GM21528 (cell line): ENCODE measurements at regions not wholly inside any gene's neighbourhood (a gene's known extent, or its start where the extent isn't known, plus 50 kb on each side); places are given as distances from the start of the nearest gene placed in this dataset.

Experiments
- ATAC-seq: cut with Tn5 transposase; IDR thresholded peaks from one replicate; pipeline ENCODE4 v1.9.1; 2021; ENCODE audit warnings: mild to moderate bottlenecking, moderate library complexity; ENCODE audit not compliant: unreplicated experiment, low FRiP score

GRCh38 chr2:128867936-128868636 lies 549.4 kb upstream of the HS6ST1 start:
- no peak for ATAC-seq

GRCh38 chr2:128868686-128869551 lies 550.3 kb upstream of the HS6ST1 start:
- no peak for ATAC-seq

GRCh38 chr2:128874608-128875007 lies 555.9 kb upstream of the HS6ST1 start:
- ATAC-seq, result no peak

DNA sequence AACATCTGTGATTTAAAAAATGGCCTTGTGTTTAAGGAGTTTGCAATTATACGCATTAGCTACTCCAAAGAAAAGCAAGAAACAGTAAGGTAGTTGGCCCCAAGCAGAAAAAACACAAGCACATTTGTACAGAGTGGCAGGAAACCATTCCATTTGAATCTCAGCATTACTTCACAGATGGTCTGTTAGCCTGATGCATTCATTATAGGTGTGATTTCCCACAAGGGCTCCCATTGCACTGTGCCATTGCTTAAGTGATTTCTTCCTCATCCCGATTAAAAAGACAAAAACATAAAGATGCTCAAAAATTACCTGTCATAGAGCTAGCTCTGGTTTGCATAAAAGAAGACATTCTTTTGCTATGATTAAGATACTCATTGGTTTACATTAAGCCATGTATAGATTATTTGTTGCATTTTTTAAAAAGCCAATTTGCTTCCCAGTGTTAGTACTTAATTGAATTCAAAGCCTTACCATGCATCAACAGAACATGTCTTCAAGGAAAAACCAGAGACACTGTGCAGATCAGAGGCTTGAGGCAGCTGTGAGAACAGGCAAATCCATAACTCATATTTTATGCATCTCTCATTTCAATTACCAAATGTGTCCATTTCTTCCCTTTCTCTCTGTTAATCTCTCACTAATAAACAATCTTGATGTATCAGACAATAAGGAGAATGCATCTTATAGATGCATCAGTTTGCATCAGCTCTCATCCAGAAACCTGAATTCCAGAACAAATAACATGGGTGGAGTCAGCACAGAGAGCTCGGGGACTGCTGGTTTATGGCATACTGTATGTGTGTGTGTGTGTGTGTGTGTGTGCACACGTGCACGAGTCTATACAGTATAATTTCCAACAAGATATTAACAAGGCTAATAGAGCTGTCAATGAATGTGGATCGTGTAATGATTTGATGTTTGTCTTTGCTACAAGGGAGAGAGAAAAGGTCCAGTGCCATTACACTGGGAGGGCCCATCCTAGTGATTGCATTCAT lies 558.6 kb upstream of the HS6ST1 start:
- no peak for ATAC-seq

DNA sequence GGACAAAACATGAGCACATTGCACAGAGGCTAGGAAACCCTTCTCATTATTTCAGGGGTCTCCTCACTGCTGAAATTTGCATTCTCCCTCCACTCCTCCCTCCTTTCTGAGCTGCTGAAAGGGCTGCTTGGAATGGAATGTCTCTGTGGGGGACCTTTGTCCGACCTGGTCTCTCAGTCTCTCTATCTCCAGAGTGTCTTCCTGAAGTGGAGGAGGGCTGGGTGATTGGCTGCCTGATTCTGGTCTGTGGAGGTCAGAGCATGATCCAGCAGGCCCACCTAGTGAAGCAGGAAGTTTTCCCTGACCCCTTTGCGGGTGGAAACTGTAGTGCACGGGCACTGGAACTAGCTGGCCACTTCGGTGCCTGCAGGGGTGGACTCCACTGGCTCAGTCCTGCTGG lies 560.5 kb upstream of the HS6ST1 start:
- ATAC-seq, result no peak

GRCh38 chr2:128894896-128895295 lies 576.2 kb upstream of the HS6ST1 start:
- no peak for ATAC-seq

GRCh38 chr2:128901572-128902391 lies 583.1 kb upstream of the HS6ST1 start:
- ATAC-seq, result no peak

DNA sequence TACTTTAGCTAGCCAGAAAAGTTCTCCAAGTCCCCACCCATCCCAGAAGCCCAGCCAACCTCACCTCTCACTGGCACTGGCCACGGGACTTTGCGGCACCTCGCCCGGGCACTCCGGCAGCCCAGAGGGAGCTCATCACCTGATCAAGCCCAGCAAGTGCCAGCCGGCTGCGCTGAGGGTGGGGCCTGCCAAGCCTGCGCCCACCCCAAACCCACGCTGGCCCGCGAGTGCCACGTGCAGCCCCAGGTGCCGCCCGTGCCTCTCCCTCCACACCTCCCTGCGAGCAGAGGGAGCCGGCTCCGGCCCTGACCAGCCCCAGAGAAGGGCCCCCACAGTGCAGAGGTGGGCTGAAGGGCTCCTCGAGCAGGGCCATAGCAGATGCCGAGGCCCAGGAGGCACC lies 585.0 kb upstream of the HS6ST1 start:
- ATAC-seq, result no peak

- ATAC-seq, result no peak
Observed at GRCh38 chr2:128911276-128911675, 592.6 kb upstream of the HS6ST1 start.

DNA sequence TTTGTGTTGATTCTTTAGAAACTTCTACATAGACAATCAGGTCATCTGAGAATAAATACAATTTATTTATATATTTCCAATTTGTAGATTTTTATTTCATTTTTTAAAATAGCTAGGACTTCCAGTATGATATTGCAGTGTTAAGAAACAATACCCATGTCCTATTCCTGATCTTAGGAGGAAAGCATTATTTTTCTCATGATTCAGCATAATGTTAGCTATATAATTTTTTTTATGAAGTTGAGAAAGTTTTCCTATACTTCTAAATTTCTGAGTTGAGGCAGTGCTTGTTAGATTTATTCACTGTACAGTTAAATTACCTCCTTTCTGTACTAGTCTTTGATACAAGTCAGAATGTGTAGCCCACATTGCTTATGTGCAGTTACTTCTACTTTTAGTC lies 595.7 kb upstream of the HS6ST1 start:
- no peak for ATAC-seq

- ATAC-seq, result no peak
Observed at GRCh38 chr2:128921751-128922150, 603.1 kb upstream of the HS6ST1 start.

DNA sequence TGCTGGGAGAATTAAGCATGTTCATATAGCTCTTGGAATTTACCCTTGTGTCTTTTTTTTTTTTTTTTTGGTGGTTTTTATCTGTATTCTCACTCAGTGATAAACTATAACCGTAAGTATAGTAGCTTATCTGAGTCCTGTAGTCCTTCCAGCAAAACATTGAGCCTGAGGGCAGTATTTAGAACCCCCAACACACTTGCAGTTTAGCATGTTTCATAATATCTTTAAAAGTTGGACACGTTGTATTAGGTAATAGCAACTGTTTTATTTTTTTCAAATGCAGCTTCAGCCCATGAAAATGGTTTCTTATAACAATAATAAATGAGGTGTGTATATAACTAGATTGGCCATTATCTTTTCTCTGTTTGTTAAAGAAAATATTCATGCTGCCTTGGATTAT lies 603.5 kb upstream of the HS6ST1 start:
- ATAC-seq, result no peak

GRCh38 chr2:128925631-128926030 lies 607.0 kb upstream of the HS6ST1 start:
- ATAC-seq, result no peak

GRCh38 chr2:128930101-128930500 lies 611.4 kb upstream of the HS6ST1 start:
- ATAC-seq, result no peak

DNA sequence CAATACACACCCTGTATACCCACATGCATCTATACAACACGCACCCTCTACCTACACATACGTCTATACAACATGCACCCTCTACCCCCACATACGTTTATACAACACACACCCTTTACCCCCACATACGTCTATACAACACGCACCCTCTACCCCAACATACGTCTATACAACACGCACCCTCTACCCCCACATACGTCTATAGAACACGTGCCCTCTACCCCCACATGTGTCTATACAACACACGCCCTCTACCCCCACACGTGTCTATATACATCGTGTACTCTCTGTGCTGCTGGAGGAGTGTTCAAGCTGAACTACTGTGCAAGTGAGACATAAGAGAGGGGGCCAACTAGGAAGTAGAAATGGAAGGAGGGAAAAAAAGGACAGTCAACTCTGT lies 621.7 kb upstream of the HS6ST1 start:
- ATAC-seq, result no peak

DNA sequence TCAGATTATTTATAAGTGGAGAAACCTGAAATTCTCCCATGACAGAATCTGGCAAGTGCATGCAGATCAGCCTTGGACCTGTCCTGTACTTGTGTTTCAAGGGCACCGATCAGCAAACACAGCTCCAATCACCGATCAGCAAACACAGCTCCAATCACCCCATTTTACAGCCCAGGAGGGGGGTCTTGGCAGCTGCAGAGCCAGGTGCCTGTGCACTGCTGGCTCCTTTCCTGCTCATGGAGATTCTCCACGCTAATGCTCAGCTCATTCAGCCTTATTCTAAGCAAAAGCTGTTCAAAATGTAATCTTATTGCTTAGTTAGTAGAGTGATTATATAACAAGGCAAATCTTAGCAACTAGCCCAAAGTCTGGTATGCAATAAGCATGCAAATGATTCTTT lies 623.1 kb upstream of the HS6ST1 start:
- ATAC-seq, result no peak

DNA sequence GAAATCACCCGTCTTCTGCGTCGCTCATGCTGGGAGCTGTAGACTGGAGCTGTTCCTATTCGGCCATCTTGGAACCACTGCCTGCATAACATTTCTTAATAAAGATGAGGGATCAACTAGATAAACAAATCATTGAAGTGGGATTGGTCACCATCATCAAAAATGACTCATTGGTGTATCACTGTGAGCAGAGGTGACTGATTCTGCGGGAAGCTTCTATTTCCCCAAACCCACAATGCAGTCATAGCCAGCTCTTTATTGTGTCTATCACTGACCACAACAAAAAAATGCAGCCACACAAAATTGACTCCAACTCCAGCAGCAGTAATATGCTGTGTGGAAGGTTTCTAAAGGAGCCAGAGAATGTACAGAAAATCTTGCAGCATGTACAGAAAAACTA lies 630.7 kb upstream of the HS6ST1 start:
- ATAC-seq, result no peak

DNA sequence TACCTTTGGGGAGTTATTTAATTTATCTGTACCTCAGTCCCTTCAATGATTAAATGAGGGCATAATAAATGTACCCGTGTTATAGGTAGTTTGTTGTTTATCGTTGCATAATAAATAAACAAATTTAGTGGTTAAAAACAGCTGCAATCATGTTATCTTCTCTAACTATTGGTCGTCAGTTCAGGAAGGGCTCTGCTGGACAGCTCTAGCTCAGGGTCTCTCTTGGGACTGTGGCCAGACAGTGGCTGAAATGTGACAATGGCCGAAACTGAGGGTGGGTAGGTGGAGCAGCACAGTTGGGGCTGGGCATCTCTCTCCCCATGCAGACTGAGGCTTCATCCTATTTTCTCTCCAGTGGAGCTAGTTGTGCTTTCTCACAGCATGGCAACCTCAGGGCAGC lies 632.1 kb upstream of the HS6ST1 start:
- ATAC-seq, result no peak

DNA sequence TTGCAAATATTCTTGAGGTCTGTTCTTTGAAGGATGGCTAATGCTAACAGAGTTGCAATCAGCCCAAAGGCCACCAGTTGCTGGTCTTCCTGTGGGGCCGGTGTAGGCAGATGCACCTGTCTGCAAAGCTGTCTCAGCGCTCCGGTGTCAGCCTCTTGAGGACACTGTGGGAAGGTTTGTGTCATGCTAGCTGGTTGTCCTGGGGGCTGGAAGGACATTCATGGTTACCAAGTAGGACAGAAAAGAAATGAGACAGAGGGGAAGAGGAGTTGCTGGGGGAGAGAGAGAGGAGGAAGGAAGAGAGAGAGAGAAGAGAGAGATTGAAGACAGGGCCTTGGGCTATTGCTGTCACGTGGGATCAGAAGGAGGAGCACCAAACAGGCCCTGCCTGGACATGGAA lies 639.6 kb upstream of the HS6ST1 start:
- no peak for ATAC-seq

DNA sequence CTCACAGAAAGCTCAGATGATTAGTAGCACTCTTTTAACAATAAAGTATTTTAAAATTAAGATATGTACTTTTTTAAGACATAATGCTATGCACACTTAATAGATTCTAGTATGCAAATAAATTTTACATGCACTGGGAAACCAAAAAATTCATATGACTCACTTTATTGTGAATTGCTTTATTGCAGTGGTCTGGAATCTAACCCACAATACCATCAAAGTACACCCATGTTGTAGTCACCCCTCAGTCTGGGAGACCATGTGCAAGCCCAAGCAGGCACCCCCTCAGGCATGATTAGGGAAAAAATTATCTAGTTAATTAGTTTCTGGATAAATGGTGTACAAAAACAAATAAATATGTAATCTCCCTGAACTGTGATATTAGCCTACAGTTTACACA lies 649.0 kb upstream of the HS6ST1 start:
- no peak for ATAC-seq
